ENCODE measurements at regions not wholly inside any gene's neighbourhood (a gene's known extent, or its start where the extent isn't known, plus 50 kb on each side); places are given as distances from the start of the nearest gene placed in this dataset.
"Not testable (repeated sequence)": the region's sequence is repeated elsewhere in the genome, so short reads cannot be mapped to it uniquely, and the experiment has no call there.

- TF ChIP-seq, protein P1, sequence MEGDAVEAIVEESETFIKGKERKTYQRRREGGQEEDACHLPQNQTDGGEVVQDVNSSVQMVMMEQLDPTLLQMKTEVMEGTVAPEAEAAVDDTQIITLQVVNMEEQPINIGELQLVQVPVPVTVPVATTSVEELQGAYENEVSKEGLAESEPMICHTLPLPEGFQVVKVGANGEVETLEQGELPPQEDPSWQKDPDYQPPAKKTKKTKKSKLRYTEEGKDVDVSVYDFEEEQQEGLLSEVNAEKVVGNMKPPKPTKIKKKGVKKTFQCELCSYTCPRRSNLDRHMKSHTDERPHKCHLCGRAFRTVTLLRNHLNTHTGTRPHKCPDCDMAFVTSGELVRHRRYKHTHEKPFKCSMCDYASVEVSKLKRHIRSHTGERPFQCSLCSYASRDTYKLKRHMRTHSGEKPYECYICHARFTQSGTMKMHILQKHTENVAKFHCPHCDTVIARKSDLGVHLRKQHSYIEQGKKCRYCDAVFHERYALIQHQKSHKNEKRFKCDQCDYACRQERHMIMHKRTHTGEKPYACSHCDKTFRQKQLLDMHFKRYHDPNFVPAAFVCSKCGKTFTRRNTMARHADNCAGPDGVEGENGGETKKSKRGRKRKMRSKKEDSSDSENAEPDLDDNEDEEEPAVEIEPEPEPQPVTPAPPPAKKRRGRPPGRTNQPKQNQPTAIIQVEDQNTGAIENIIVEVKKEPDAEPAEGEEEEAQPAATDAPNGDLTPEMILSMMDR (conservative IDR thresholded peaks at IDR 0.05; ENCODE audit: low read depth, low read length), result peak; percentile 50
- H3K4me3 ChIP-seq (ENCODE audit: low read depth, low read length), result no peak overlapping the region
- DNase-seq (ENCODE audit: low read depth), result no peak
These were observed 615.4 kb upstream of the MIR17HG start for GRCh38 chr13:90732049-90732448.

- not testable (repeated sequence) for DNase-seq (ENCODE audit: low read depth)
These were observed 613.0 kb upstream of the MIR17HG start for GRCh38 chr13:90734497-90734896.

GRCh38 chr13:90738881-90739280 is 608.6 kb upstream of the MIR17HG start:
- no peak for DNase-seq (ENCODE audit: low read depth)
- TF ChIP-seq, protein P1 (conservative IDR thresholded peaks at IDR 0.05; ENCODE audit: low read depth, low read length), result no peak
- no peak overlapping the region for H3K4me3 ChIP-seq (ENCODE audit: low read depth, low read length)

More at GRCh38 chr13:90734497-90734896, 613.0 kb upstream of the MIR17HG start:
- not testable (repeated sequence) for H3K4me3 ChIP-seq (ENCODE audit: low read depth, low read length)

DNA sequence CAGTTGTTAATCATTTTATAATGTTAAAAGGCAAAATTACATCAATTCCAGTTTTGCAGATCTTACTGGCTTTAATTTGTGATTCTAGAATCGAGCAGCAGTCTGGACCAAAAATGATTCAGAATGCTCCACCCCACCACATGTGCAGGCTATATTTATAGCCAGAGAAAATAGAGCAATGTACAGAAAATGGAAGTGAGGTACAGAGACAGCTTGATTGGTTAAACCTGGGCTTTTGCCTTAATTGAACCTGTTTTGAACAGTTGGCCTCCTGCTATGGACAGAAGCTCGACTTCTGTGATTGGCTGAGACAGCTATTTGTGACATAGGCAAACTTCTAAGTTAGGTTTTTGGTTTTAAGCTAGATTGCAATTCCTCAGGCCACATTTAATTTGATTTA is 607.4 kb upstream of the MIR17HG start:
- no peak for DNase-seq (ENCODE audit: low read depth)
- H3K4me3 ChIP-seq (ENCODE audit: low read depth, low read length), result no peak overlapping the region
- TF ChIP-seq, protein P1 (conservative IDR thresholded peaks at IDR 0.05; ENCODE audit: low read depth, low read length), result no peak

DNA sequence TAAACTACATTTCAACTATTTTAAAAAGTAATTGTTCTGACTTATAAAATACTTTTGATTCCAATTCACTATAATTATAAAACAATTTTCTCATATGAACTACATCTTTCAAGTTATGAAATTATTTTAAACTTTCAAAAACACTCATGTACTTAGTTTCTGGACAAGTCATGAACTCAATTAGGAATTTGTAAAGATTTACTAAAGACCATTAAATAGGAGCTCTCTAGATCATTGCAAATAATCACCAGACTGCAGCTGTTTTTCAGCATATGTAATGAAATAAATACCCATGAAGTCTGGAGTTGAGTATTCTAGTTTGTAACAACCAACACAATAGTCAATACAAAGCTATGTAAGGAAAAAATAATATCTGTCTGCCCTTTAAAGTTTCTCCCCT is 605.1 kb upstream of the MIR17HG start:
- no peak for DNase-seq (ENCODE audit: low read depth)
- no peak overlapping the region for H3K4me3 ChIP-seq (ENCODE audit: low read depth, low read length)
- TF ChIP-seq, protein P1 (conservative IDR thresholded peaks at IDR 0.05; ENCODE audit: low read depth, low read length), result no peak

GRCh38 chr13:90746230-90746629 is 601.3 kb upstream of the MIR17HG start:
- TF ChIP-seq, protein P1 (conservative IDR thresholded peaks at IDR 0.05; ENCODE audit: low read depth, low read length), result no peak
- H3K4me3 ChIP-seq (ENCODE audit: low read depth, low read length), result no peak overlapping the region
- no peak for DNase-seq (ENCODE audit: low read depth)

DNA sequence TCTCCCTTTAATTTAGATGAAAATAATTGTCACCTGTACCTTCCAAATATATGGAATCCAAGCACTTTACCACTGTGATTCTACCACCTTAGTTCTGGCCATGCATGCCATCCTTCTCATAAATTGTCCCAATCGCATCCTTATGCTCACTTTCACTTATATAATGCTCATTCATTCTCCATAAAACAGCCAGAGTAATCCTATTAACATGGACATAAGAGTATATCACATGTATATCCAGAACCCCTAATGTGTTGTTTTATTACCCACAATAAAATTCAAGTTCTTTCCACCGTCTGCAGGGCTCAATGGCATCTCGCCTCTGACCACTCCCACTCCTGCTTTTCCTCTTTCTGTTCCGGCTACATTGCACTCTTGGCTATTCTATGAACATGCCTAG is 597.5 kb upstream of the MIR17HG start:
- TF ChIP-seq, protein P1 (conservative IDR thresholded peaks at IDR 0.05; ENCODE audit: low read depth, low read length), result no peak
- no peak for DNase-seq (ENCODE audit: low read depth)
- no peak overlapping the region for H3K4me3 ChIP-seq (ENCODE audit: low read depth, low read length)

GRCh38 chr13:90751026-90751425 is 596.5 kb upstream of the MIR17HG start:
- TF ChIP-seq, protein P1 (conservative IDR thresholded peaks at IDR 0.05; ENCODE audit: low read depth, low read length), result no peak
- H3K4me3 ChIP-seq (ENCODE audit: low read depth, low read length), result no peak overlapping the region
- no peak for DNase-seq (ENCODE audit: low read depth)

Measured in epithelial cell of proximal tubule (primary cell).